GM21515 (cell line): ENCODE measurements at regions not wholly inside any gene's neighbourhood (a gene's known extent, or its start where the extent isn't known, plus 50 kb on each side); places are given as distances from the start of the nearest gene placed in this dataset.
A peak's percentile ranks its signal among the peaks of the same experiment; 100 is the strongest.
"Not testable (repeated sequence)": the region's sequence is repeated elsewhere in the genome, so short reads cannot be mapped to it uniquely, and the experiment has no call there.

Experiments used
- ATAC-seq: cut with Tn5 transposase; IDR thresholded peaks from one replicate; pipeline ENCODE4 v1.9.1; 2021; ENCODE audit not compliant: unreplicated experiment

GRCh38 chr7:138169441-138169851 lies 93.2 kb downstream of the AKR1D1 start:
- ATAC-seq: no peak

GRCh38 chr7:138170298-138170697 lies 94.0 kb downstream of the AKR1D1 start:
- ATAC-seq: no peak

GRCh38 chr7:138170959-138171703 lies 94.9 kb downstream of the AKR1D1 start:
- peak; percentile 98 for ATAC-seq

GRCh38 chr7:138173548-138173947 lies 97.3 kb downstream of the AKR1D1 start:
- ATAC-seq: no peak

GRCh38 chr7:138176060-138176459 lies 99.8 kb downstream of the AKR1D1 start:
- no peak for ATAC-seq

- no peak for ATAC-seq
Measured at GRCh38 chr7:138184191-138184590, 107.9 kb downstream of the AKR1D1 start.

GRCh38 chr7:138185132-138185908 lies 109.1 kb downstream of the AKR1D1 start:
- ATAC-seq: no peak

- no peak for ATAC-seq
Measured at GRCh38 chr7:138186951-138187351, 110.7 kb downstream of the AKR1D1 start.

- ATAC-seq: no peak
Measured at GRCh38 chr7:138188290-138188858, 112.1 kb downstream of the AKR1D1 start.

GRCh38 chr7:138194567-138194966 lies 118.3 kb downstream of the AKR1D1 start:
- no peak for ATAC-seq

GRCh38 chr7:138195151-138195571 lies 118.9 kb downstream of the AKR1D1 start:
- ATAC-seq: no peak

GRCh38 chr7:138196503-138196946 lies 120.3 kb downstream of the AKR1D1 start:
- ATAC-seq: not testable (repeated sequence)

- ATAC-seq: no peak
Measured at GRCh38 chr7:138196971-138197896, 121.0 kb downstream of the AKR1D1 start.

- no peak for ATAC-seq
Measured at GRCh38 chr7:138204285-138204981, 128.2 kb downstream of the AKR1D1 start.

GRCh38 chr7:138204982-138205298 lies 128.7 kb downstream of the AKR1D1 start:
- ATAC-seq: no peak

GRCh38 chr7:138205614-138206150 lies 129.4 kb downstream of the AKR1D1 start:
- no peak for ATAC-seq

GRCh38 chr7:138207555-138207971 lies 131.3 kb downstream of the AKR1D1 start:
- no peak for ATAC-seq

GRCh38 chr7:138208142-138208570 lies 131.9 kb downstream of the AKR1D1 start:
- ATAC-seq: no peak

GRCh38 chr7:138208864-138209263 lies 132.6 kb downstream of the AKR1D1 start:
- no peak for ATAC-seq

GRCh38 chr7:138212314-138212713 lies 136.1 kb downstream of the AKR1D1 start:
- ATAC-seq: no peak
